ENCODE measurements at regions not wholly inside any gene's neighbourhood (a gene's known extent, or its start where the extent isn't known, plus 50 kb on each side); places are given as distances from the start of the nearest gene placed in this dataset.

GRCh38 chr4:18858229-18858922 lies 836.8 kb upstream of the LCORL start:
- DNase-seq (ENCODE audit: low spot score) = no peak
- Histone ChIP-seq H3K27ac (ENCODE audit: low read depth, low read length, poor library complexity, severe bottlenecking) (no peak overlapping the region), H3K4me3 (ENCODE audit: low read depth, low read length, poor library complexity, severe bottlenecking) (no peak overlapping the region), H3K4me1 (ENCODE audit: insufficient read depth, low read length, poor library complexity, severe bottlenecking) (no peaks in the 10 kb centered on the region), H3K36me3 (ENCODE audit: insufficient read depth, low read length, poor library complexity, severe bottlenecking) (no peaks in the 10 kb centered on the region), H3K27me3 (replicated peaks; ENCODE audit: insufficient read depth, low read depth, low read length, poor library complexity) (no peaks in the 10 kb centered on the region), H3K9me3 (ENCODE audit: low read depth, low read length, poor library complexity, severe bottlenecking) (no peaks in the 10 kb centered on the region)
- ChIA-PET POLR2A (ENCODE audit: low non-redundant PET) (no interaction called here), CTCF (no interaction called here)
- no TSS peak for BruUV-seq (replicated peaks)
- TF ChIP-seq EZH2 (IDR thresholded peaks at IDR 0.05; ENCODE audit: borderline replicate concordance, low read depth, low read length, poor library complexity, severe bottlenecking) (no peak), CTCF (conservative IDR thresholded peaks at IDR 0.05; ENCODE audit: low read depth, low read length) (no peak)
- intact Hi-C loops (cut with micrococcal nuclease; ENCODE audit: unreplicated experiment) = no loop called here

- TF ChIP-seq EZH2 (IDR thresholded peaks at IDR 0.05; ENCODE audit: borderline replicate concordance, low read depth, low read length, poor library complexity, severe bottlenecking) (no peak), CTCF (conservative IDR thresholded peaks at IDR 0.05; ENCODE audit: low read depth, low read length) (no peak)
- intact Hi-C loops (cut with micrococcal nuclease; ENCODE audit: unreplicated experiment) = no loop called here
- DNase-seq (ENCODE audit: low spot score) = no peak
- no peaks in the 10 kb centered on the region for H3K9me3 ChIP-seq (ENCODE audit: low read depth, low read length, poor library complexity, severe bottlenecking)
- no TSS peak for BruUV-seq (replicated peaks)
- no peak overlapping the region for H3K4me3 ChIP-seq (ENCODE audit: low read depth, low read length, poor library complexity, severe bottlenecking)
- H3K27ac ChIP-seq (ENCODE audit: low read depth, low read length, poor library complexity, severe bottlenecking) = no peak overlapping the region
- no peaks in the 10 kb centered on the region for H3K27me3 ChIP-seq (replicated peaks; ENCODE audit: insufficient read depth, low read depth, low read length, poor library complexity)
- H3K4me1 ChIP-seq (ENCODE audit: insufficient read depth, low read length, poor library complexity, severe bottlenecking) = no peaks in the 10 kb centered on the region
- POLR2A ChIA-PET (ENCODE audit: low non-redundant PET) = no interaction called here
- no peaks in the 10 kb centered on the region for H3K36me3 ChIP-seq (ENCODE audit: insufficient read depth, low read length, poor library complexity, severe bottlenecking)
- CTCF ChIA-PET = no interaction called here
These were observed 829.3 kb upstream of the LCORL start for GRCh38 chr4:18850867-18851266.

GRCh38 chr4:18847249-18847890 lies 825.8 kb upstream of the LCORL start:
- Histone ChIP-seq H3K27ac (ENCODE audit: low read depth, low read length, poor library complexity, severe bottlenecking) (no peak overlapping the region), H3K4me3 (ENCODE audit: low read depth, low read length, poor library complexity, severe bottlenecking) (no peak overlapping the region), H3K36me3 (ENCODE audit: insufficient read depth, low read length, poor library complexity, severe bottlenecking) (no peaks in the 10 kb centered on the region), H3K4me1 (ENCODE audit: insufficient read depth, low read length, poor library complexity, severe bottlenecking) (no peaks in the 10 kb centered on the region), H3K9me3 (ENCODE audit: low read depth, low read length, poor library complexity, severe bottlenecking) (no peaks in the 10 kb centered on the region), H3K27me3 (replicated peaks; ENCODE audit: insufficient read depth, low read depth, low read length, poor library complexity) (no peaks in the 10 kb centered on the region)
- DNase-seq (ENCODE audit: low spot score) = no peak
- ChIA-PET CTCF (no interaction called here), POLR2A (ENCODE audit: low non-redundant PET) (no interaction called here)
- intact Hi-C loops (cut with micrococcal nuclease; ENCODE audit: unreplicated experiment) = no loop called here
- TF ChIP-seq EZH2 (IDR thresholded peaks at IDR 0.05; ENCODE audit: borderline replicate concordance, low read depth, low read length, poor library complexity, severe bottlenecking) (no peak), CTCF (conservative IDR thresholded peaks at IDR 0.05; ENCODE audit: low read depth, low read length) (no peak)
- BruUV-seq (replicated peaks) = no TSS peak
